Panc1 (cell line): ENCODE measurements at regions not wholly inside any gene's neighbourhood (a gene's known extent, or its start where the extent isn't known, plus 50 kb on each side); places are given as distances from the start of the nearest gene placed in this dataset.

ENCODE experiments used
- ATAC-seq: fragments of 200-7000 bp; cut with Tn5 transposase; 2 replicates; pipeline ENCODE4 v1.9.1; 2020; ENCODE audit warnings: mild to moderate bottlenecking, moderate library complexity
- BruUV-seq: library from RNA; stranded (reverse); fragments of 400-500 nt; replicated peaks from 2 replicates; lab custom pipeline; 2021; lab: Mats Ljungman, UMichigan
- CTCF ChIA-PET: fragments of 300-600 bp; sonication (Branson Sonifier 250); formaldehyde crosslinking; loops from one replicate; lab custom pipeline; 2022; ENCODE audit warnings: antibody characterized with exemption; lab: Charles Lee
- POLR2A ChIA-PET: fragments of 300-600 bp; sonication (Branson Sonifier 250); formaldehyde crosslinking; loops from one replicate; lab custom pipeline; 2022; ENCODE audit warnings: antibody characterized with exemption; lab: Charles Lee
- DNase-seq: peaks from one replicate; pipeline ENCODE4 v3.0.0-alpha.2; 2010; ENCODE audit warnings: low read depth, low spot score
- H3K27ac ChIP-seq: 2 replicates; pipeline ENCODE4 v1.5.1; 2011; ENCODE audit warnings: mild to moderate bottlenecking, low read length, inconsistent platforms
- H3K27me3 ChIP-seq: fragments of 200-500 bp; sonication (Bioruptor generic); 2 replicates; pipeline ENCODE4 v1.6.0; 2014; ENCODE audit warnings: low read length, inconsistent platforms; ENCODE audit not compliant: control insufficient read depth, insufficient read depth
- H3K36me3 ChIP-seq: fragments of 200-500 bp; sonication (Bioruptor generic); 2 replicates; pipeline ENCODE4 v1.5.1; 2014; ENCODE audit warnings: inconsistent platforms, mild to moderate bottlenecking, low read length, moderate library complexity; ENCODE audit not compliant: control insufficient read depth, insufficient read depth
- H3K4me1 ChIP-seq: 2 replicates; pipeline ENCODE4 v1.5.1; 2011; ENCODE audit warnings: inconsistent platforms, mild to moderate bottlenecking, low read length, moderate library complexity; ENCODE audit not compliant: control insufficient read depth, insufficient read depth
- H3K4me3 ChIP-seq, 2 experiments: 2 replicates each; pipeline ENCODE4 v1.5.1; 2011 to 2012; ENCODE audit warnings: low read depth in 2 of 2, low read length in 2 of 2, mild to moderate bottlenecking in 2 of 2, inconsistent platforms in 1 of 2, moderate library complexity in 1 of 2
- H3K9me3 ChIP-seq: fragments of 200-500 bp; sonication (Bioruptor generic); 2 replicates; pipeline ENCODE4 v1.5.1; 2014; ENCODE audit warnings: low read depth, mild to moderate bottlenecking, inconsistent platforms, low read length, moderate library complexity; ENCODE audit not compliant: control insufficient read depth, insufficient read depth
- POLR2AphosphoS5 ChIP-seq: IDR thresholded peaks from 2 replicates; pipeline ENCODE4 v1.6.1; 2012; ENCODE audit warnings: mild to moderate bottlenecking, low read depth, low read length, moderate library complexity
- SIN3A ChIP-seq: IDR thresholded peaks from 2 replicates; pipeline ENCODE4 v1.6.1; 2012; ENCODE audit warnings: low read depth, mild to moderate bottlenecking, low read length, moderate library complexity, borderline replicate concordance; ENCODE audit not compliant: insufficient read depth
- TCF7L2 ChIP-seq: IDR thresholded peaks from 2 replicates; pipeline ENCODE4 v1.6.1; 2011; ENCODE audit warnings: mild to moderate bottlenecking, low read depth, low read length, inconsistent platforms
- in situ Hi-C: cut with HindIII; loops from 2 replicates; pipeline ENCODE4 v1.10.0; 2016; ENCODE audit warnings: low sequenced_read_pairs, low pct_unique_long_range_greater_than_20kb
- intact Hi-C: fragments of 100-400 bp; cut with micrococcal nuclease; formaldehyde crosslinking; loops from one replicate; pipeline ENCODE4 v1.10.0; 2022; ENCODE audit not compliant: unreplicated experiment
- TF ChIP-seq, protein P1 (sequence below), 2 experiments: IDR thresholded peaks; 2 replicates each; pipeline ENCODE4 v1.6.1; 2011 to 2012; ENCODE audit warnings: low read depth in 2 of 2, control low read depth in 1 of 2, low read length in 1 of 2, mild to moderate bottlenecking in 1 of 2, moderate library complexity in 1 of 2; ENCODE audit not compliant: insufficient read depth in 1 of 2
- TF ChIP-seq, protein P2 (sequence below): fragments of 450-650 bp; IDR thresholded peaks from 2 replicates; pipeline ENCODE4 v1.5.1; 2017; ENCODE audit warnings: mild to moderate bottlenecking

DNA sequence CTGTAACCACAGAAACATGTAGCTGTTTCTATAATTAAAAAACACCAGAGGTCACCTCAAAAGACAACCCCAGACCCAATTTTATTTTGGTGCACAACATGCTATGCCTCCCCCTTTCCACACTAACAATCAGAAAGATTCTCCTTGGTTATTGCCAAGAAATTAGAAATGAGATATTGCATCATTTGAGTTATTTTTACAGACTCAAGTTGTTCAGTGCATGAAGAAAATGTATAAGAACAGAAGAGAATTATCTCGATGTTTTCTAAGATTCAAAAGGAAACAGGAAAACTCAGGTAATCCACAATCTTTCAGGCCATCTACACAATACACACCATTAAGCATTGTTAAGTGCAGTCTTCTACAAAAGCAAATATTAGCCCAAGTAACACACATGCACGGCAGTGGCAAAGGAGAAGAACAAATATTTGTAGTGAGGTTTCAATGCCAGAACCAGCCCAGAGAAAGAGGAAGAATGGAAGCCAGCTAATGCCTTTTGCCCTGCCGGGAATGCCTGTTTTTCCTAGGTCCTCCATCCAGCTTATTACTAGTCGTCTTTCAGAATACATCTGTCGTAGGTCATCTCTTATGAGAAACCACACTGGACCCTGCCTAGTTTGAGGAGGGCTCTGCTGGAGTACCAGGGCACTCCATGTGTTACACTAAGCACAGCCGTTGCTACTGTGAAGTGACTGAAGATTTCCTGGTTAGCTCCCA, 67.6 kb upstream of the C1GALT1 start:
- DNase-seq = no peak
- no peaks in the 10 kb centered on the region for H3K36me3 ChIP-seq
- BruUV-seq = no TSS peak
- ATAC-seq = no peak
- intact Hi-C loops = no loop called here
- POLR2A ChIA-PET = no interaction called here
- H3K27me3 ChIP-seq = peaks cover 2% of the 10 kb centered on the region; the same call in 1 of the 2 replicates
- CTCF ChIA-PET = interaction anchor here (0.6 kb wide), 1 partner anchor 12 kb away, joined by 3 read pairs; no protein-coding TSS in a partner anchor
- TF ChIP-seq, protein P1, sequence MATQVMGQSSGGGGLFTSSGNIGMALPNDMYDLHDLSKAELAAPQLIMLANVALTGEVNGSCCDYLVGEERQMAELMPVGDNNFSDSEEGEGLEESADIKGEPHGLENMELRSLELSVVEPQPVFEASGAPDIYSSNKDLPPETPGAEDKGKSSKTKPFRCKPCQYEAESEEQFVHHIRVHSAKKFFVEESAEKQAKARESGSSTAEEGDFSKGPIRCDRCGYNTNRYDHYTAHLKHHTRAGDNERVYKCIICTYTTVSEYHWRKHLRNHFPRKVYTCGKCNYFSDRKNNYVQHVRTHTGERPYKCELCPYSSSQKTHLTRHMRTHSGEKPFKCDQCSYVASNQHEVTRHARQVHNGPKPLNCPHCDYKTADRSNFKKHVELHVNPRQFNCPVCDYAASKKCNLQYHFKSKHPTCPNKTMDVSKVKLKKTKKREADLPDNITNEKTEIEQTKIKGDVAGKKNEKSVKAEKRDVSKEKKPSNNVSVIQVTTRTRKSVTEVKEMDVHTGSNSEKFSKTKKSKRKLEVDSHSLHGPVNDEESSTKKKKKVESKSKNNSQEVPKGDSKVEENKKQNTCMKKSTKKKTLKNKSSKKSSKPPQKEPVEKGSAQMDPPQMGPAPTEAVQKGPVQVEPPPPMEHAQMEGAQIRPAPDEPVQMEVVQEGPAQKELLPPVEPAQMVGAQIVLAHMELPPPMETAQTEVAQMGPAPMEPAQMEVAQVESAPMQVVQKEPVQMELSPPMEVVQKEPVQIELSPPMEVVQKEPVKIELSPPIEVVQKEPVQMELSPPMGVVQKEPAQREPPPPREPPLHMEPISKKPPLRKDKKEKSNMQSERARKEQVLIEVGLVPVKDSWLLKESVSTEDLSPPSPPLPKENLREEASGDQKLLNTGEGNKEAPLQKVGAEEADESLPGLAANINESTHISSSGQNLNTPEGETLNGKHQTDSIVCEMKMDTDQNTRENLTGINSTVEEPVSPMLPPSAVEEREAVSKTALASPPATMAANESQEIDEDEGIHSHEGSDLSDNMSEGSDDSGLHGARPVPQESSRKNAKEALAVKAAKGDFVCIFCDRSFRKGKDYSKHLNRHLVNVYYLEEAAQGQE (IDR thresholded peaks at IDR 0.05; ENCODE audit: insufficient read depth in 1 of 2, low read depth in 2 of 2, low read length in 1 of 2) = no peak
- TF ChIP-seq, protein P2, sequence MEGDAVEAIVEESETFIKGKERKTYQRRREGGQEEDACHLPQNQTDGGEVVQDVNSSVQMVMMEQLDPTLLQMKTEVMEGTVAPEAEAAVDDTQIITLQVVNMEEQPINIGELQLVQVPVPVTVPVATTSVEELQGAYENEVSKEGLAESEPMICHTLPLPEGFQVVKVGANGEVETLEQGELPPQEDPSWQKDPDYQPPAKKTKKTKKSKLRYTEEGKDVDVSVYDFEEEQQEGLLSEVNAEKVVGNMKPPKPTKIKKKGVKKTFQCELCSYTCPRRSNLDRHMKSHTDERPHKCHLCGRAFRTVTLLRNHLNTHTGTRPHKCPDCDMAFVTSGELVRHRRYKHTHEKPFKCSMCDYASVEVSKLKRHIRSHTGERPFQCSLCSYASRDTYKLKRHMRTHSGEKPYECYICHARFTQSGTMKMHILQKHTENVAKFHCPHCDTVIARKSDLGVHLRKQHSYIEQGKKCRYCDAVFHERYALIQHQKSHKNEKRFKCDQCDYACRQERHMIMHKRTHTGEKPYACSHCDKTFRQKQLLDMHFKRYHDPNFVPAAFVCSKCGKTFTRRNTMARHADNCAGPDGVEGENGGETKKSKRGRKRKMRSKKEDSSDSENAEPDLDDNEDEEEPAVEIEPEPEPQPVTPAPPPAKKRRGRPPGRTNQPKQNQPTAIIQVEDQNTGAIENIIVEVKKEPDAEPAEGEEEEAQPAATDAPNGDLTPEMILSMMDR = no peak
- in situ Hi-C loops = no loop called here
- no peaks in the 10 kb centered on the region for H3K9me3 ChIP-seq
- no peak overlapping the region for H3K27ac ChIP-seq
- no peak overlapping the region for H3K4me3 ChIP-seq
- H3K4me1 ChIP-seq = no peaks in the 10 kb centered on the region

DNA sequence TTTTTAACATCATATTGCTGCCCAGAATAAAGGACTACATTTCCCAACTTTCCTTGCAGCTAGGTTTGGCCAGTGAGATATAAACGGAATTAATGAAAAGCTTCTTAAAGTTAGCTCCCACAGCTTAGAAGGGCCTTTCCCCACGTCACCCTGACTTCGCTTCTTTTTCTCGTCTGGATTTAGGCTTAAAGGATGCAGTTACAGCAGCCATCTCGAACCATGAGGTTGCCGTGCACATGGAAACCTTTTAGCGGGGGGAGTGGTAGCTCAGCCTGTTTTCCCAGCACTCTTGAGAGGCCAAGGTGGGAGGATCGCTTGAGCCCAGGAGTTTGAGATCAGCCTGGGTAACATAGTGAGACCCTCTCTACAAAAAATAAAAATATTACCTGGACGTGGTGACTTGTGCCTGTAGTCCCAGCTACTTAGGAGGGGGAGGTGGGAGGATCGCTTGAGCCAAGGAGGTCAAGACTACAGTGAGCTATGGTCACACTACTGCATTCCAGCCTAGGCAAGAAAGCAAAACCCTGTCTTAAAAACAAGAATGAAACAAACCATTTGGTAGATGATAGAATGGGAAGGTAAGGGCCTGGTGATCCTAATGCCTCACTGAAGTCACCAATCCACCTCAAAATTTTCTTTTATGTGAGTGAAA, 64.3 kb upstream of the C1GALT1 start:
- DNase-seq (no peak), ATAC-seq (no peak)
- in situ Hi-C loops = no loop called here
- Histone ChIP-seq H3K27ac (no peak overlapping the region), H3K4me3 (no peak overlapping the region), H3K27me3 (peaks cover 10% of the 10 kb centered on the region), H3K4me1 (no peaks in the 10 kb centered on the region), H3K36me3 (no peaks in the 10 kb centered on the region), H3K9me3 (no peaks in the 10 kb centered on the region)
- intact Hi-C loops = no loop called here
- TF ChIP-seq TCF7L2 (no peak), SIN3A (no peak), POLR2AphosphoS5 (no peak)
- TF ChIP-seq, protein P2 = no peak
- TF ChIP-seq, protein P1 (IDR thresholded peaks at IDR 0.05; ENCODE audit: insufficient read depth in 1 of 2, low read depth in 2 of 2, low read length in 1 of 2) = no peak
- ChIA-PET POLR2A (no interaction called here), CTCF (no interaction called here)
- BruUV-seq = no TSS peak
